ENCODE measurements at regions not wholly inside any gene's neighbourhood (a gene's known extent, or its start where the extent isn't known, plus 50 kb on each side); places are given as distances from the start of the nearest gene placed in this dataset.
A peak's percentile ranks its signal among the peaks of the same experiment; 100 is the strongest.

DNA sequence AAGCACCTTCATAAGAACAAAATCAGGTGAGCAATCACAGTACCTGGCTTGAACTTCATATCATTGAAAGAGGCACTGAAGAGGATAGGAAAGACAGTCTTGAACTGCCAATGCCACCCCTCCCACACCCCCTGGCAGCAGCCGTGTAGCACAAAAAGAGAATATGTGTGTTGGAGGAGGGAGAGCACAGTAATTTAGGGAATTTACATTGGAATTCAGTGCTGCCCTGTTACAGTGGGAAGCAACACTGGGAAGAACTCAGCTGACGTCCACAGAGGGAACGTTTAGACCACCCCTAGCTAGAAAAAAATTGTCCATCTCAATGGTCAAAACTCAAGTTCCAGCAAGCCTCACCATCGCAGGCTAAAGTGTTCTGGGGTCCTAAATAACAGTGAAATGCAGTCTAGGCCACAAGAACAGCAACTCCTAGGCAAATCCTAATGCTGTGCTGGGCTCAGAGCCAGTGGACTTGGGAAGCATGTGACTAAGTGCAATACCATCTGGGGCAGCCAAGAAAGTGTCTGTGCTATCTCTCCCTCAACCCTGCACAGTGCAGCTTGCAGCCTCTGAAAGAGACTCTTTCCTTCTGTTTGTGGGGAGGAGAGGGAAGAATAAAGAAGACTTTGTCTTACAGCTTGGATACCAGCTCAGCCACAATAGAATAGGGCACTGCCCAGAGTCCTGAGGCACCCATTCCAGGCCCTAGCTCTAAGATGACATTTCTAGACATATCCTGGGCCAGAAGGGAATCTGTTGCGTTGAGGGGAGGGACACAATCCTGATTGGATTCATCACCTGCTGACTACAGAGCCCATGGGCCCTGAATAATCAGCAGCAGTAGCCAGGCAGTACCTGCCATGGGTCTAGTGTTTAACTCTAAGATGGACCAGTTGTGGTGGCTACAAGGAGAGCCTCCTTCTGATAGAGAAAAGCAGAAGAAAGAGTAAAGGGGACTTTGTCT lies 62.1 kb upstream of the VLDLR start:
- peaks cover 13% of the 10 kb centered on the region for H3K4me1 Mint-ChIP-seq
- H3K4me3 Mint-ChIP-seq = no peak overlapping the region
- peak in 1 of 2 experiments; percentile 56 for DNase-seq (ENCODE audit: low spot score in 2 of 2, unreplicated experiment in 2 of 2)
- no peaks in the 10 kb centered on the region for H3K27me3 Mint-ChIP-seq (ENCODE audit: low read depth)
- no peak for TF ChIP-seq CTCF (IDR thresholded peaks at IDR 0.05; ENCODE audit: unreplicated experiment)
- H3K9me3 Mint-ChIP-seq = peaks cover 44% of the 10 kb centered on the region
- peak overlapping the region; percentile 77 for H3K27ac Mint-ChIP-seq
- peaks cover 38% of the 10 kb centered on the region for H3K36me3 Mint-ChIP-seq

- no peak for DNase-seq (ENCODE audit: low spot score in 2 of 2, unreplicated experiment in 2 of 2)
- no peak overlapping the region for H3K4me3 Mint-ChIP-seq
- no peak for TF ChIP-seq CTCF (IDR thresholded peaks at IDR 0.05; ENCODE audit: unreplicated experiment)
- peak overlapping the region; percentile 23 for H3K27ac Mint-ChIP-seq
- peaks cover 38% of the 10 kb centered on the region for H3K36me3 Mint-ChIP-seq
- peaks cover 13% of the 10 kb centered on the region for H3K4me1 Mint-ChIP-seq
- peaks cover 44% of the 10 kb centered on the region for H3K9me3 Mint-ChIP-seq
- no peaks in the 10 kb centered on the region for H3K27me3 Mint-ChIP-seq (ENCODE audit: low read depth)
Observed at GRCh38 chr9:2560180-2560579, 61.4 kb upstream of the VLDLR start.

DNA sequence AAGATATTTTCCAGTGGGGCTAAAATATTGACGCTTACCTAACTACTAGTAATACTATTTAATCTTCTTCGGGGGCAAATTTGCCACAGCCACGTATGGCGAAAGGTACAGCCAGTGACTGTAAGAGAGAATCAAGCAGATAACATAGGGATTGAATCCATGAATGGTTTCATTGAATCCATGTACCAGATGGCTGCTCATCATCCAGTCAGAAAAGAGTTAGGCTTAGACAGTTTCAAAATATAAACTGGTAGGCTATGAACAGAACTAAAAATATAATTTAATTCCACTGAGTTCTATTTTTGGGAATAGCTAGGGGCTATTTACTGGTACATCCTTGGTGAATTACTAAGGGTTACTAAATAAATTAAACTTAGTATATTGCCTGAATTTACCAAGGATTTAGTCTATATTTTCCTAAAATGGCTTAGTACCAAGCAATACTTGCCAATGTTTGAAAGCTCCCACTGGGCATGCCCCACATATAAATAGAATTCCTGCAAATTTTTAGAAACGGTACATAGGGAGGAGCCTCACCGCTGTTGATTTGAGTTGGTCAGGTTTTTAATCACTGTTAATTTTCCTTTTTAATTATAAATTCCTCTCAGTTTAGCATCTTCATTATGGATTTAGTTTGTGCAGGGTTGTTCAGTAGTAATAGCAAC lies 55.8 kb upstream of the VLDLR start:
- peaks cover 4% of the 10 kb centered on the region for H3K4me1 Mint-ChIP-seq
- no peak for DNase-seq (ENCODE audit: low spot score in 2 of 2, unreplicated experiment in 2 of 2)
- peaks cover 18% of the 10 kb centered on the region for H3K36me3 Mint-ChIP-seq
- H3K27ac Mint-ChIP-seq = no peak overlapping the region
- no peak for TF ChIP-seq CTCF (IDR thresholded peaks at IDR 0.05; ENCODE audit: unreplicated experiment)
- H3K27me3 Mint-ChIP-seq (ENCODE audit: low read depth) = no peaks in the 10 kb centered on the region
- peaks cover 18% of the 10 kb centered on the region for H3K9me3 Mint-ChIP-seq
- H3K4me3 Mint-ChIP-seq = no peak overlapping the region

DNA sequence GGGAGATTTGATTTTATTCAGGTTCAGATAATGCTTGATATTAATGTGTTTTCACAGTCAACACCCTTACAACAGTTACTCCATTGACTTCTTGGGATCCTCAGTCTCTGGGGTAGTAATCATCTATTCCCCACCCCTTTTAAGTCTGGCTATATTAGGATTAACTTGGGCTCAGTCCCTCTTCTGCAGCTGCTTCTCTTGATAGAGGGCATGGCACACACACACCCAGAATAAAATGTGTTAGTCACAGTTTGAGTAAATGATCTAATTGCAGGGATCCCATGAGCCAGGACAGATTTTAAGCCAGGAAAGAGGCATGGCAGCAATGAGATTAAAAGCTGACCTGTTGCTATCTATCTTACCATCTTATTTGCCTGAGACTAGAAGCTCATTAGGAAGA lies 53.7 kb upstream of the VLDLR start:
- Mint-ChIP-seq H3K36me3 (peaks cover 2% of the 10 kb centered on the region), H3K4me1 (peaks cover 15% of the 10 kb centered on the region), H3K27me3 (ENCODE audit: low read depth) (no peaks in the 10 kb centered on the region), H3K4me3 (no peak overlapping the region), H3K9me3 (no peaks in the 10 kb centered on the region), H3K27ac (no peak overlapping the region)
- DNase-seq (ENCODE audit: low spot score in 2 of 2, unreplicated experiment in 2 of 2) = no peak
- TF ChIP-seq CTCF (IDR thresholded peaks at IDR 0.05; ENCODE audit: unreplicated experiment) = no peak

DNA sequence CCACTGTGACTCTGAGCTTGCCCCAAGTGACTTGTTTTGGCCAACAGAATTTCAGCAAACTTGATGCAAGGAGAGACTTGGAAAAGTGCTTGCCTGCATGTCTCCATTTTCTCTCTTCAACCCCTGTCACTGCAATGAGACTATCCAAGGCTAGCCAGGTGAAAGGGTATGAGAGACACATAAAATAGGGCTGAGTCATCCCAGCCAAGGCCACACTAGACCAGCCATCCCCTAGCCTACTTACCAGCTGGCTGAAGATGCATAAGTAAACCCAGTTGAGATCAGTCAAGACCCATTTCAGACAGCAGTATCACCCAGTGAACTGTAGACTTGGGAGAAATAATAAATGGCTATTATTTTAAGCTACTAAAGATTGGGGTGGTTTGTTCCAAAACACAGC lies 52.9 kb upstream of the VLDLR start:
- Mint-ChIP-seq H3K27me3 (ENCODE audit: low read depth) (no peaks in the 10 kb centered on the region), H3K27ac (no peak overlapping the region), H3K9me3 (peaks cover under 1% of the 10 kb centered on the region), H3K36me3 (peaks cover 2% of the 10 kb centered on the region), H3K4me1 (peaks cover 16% of the 10 kb centered on the region), H3K4me3 (no peak overlapping the region)
- DNase-seq (ENCODE audit: low spot score in 2 of 2, unreplicated experiment in 2 of 2) = no peak
- TF ChIP-seq CTCF (IDR thresholded peaks at IDR 0.05; ENCODE audit: unreplicated experiment) = no peak
